SU-DHL-6 (cell line): ENCODE measurements at regions not wholly inside any gene's neighbourhood (a gene's known extent, or its start where the extent isn't known, plus 50 kb on each side); places are given as distances from the start of the nearest gene placed in this dataset.

ENCODE experiments used
- H2AFZ ChIP-seq: fragments of 200-600 bp; sonication (generic); 2 replicates; pipeline ENCODE4 v1.6.1; 2014; ENCODE audit warnings: low read depth, mild to moderate bottlenecking, moderate library complexity, mixed read lengths, antibody characterized with exemption, low read length; ENCODE audit not compliant: severe bottlenecking
- H3F3A ChIP-seq: fragments of 200-600 bp; shearing (Covaris generic); 2 replicates; pipeline ENCODE4 v1.6.0; 2016; ENCODE audit warnings: antibody characterized with exemption, mild to moderate bottlenecking; ENCODE audit not compliant: insufficient read depth
- H3K27ac ChIP-seq: fragments of 200-600 bp; sonication (generic); 2 replicates; pipeline ENCODE4 v1.5.1; 2016; ENCODE audit warnings: low read depth, mild to moderate bottlenecking, low read length, moderate library complexity, mixed read lengths
- H3K27me3 ChIP-seq: fragments of 200-600 bp; sonication (generic), shearing (Covaris generic); 2 replicates; pipeline ENCODE4 v1.6.0; 2014; ENCODE audit warnings: mild to moderate bottlenecking, low read length
- H3K36me3 ChIP-seq: fragments of 200-600 bp; sonication (generic); 2 replicates; pipeline ENCODE4 v1.6.1; 2014; ENCODE audit warnings: mild to moderate bottlenecking, low read length, mixed read lengths
- H3K4me2 ChIP-seq: fragments of 300-600, 200-600 bp; shearing (Covaris generic), sonication (generic); 2 replicates; pipeline ENCODE4 v1.6.0; 2014; ENCODE audit warnings: low read length, low read depth, mild to moderate bottlenecking; ENCODE audit not compliant: poor library complexity, severe bottlenecking
- H3K4me3 ChIP-seq: fragments of 200-600 bp; sonication (generic); 2 replicates; pipeline ENCODE4 v1.5.1; 2014; ENCODE audit warnings: antibody characterized with exemption, low read length, mild to moderate bottlenecking, mixed read lengths; ENCODE audit not compliant: insufficient read depth, poor library complexity, severe bottlenecking
- H3K79me2 ChIP-seq: fragments of 200-600 bp; sonication (generic); 2 replicates; pipeline ENCODE4 v1.6.1; 2014; ENCODE audit warnings: mild to moderate bottlenecking, low read length, moderate library complexity; ENCODE audit not compliant: insufficient read depth
- H3K9ac ChIP-seq: fragments of 200-600 bp; sonication (generic); 2 replicates; pipeline ENCODE4 v1.7.0; 2014; ENCODE audit warnings: mild to moderate bottlenecking, low read length
- H3K9me2 ChIP-seq: fragments of 200-600 bp; sonication (generic); replicated peaks from 2 replicates; pipeline ENCODE4 v1.6.1; 2014; ENCODE audit warnings: low read length; ENCODE audit not compliant: insufficient read depth
- H3K9me3 ChIP-seq: fragments of 200-600 bp; sonication (generic); 2 replicates; pipeline ENCODE4 v1.6.1; 2014; ENCODE audit warnings: low read length, mixed read lengths; ENCODE audit not compliant: insufficient read depth
- H4K20me1 ChIP-seq: fragments of 200-600 bp; sonication (generic); 2 replicates; pipeline ENCODE4 v1.6.1; 2014; ENCODE audit warnings: low read depth, mild to moderate bottlenecking, antibody characterized with exemption, low read length, moderate library complexity, mixed read lengths
- EZH2phosphoT487 ChIP-seq: fragments of 200-600 bp; sonication (generic), shearing (Covaris generic); conservative IDR thresholded peaks from 2 replicates; pipeline ENCODE4 v1.6.1; 2018; ENCODE audit warnings: mild to moderate bottlenecking, antibody characterized with exemption, low read length, moderate library complexity, mixed read lengths
- TF ChIP-seq, protein P1 (sequence below): fragments of 200-600 bp; sonication (generic); IDR thresholded peaks from one replicate; pipeline ENCODE4 v1.5.1; 2017; ENCODE audit warnings: antibody characterized with exemption, mild to moderate bottlenecking, low read length, moderate library complexity; ENCODE audit not compliant: insufficient read depth, poor library complexity, severe bottlenecking

- H3F3A ChIP-seq = no peaks in the 10 kb centered on the region
- H3K27me3 ChIP-seq = no peaks in the 10 kb centered on the region
- H3K4me3 ChIP-seq = no peak overlapping the region
- no peak overlapping the region for H3K4me2 ChIP-seq
- H3K9ac ChIP-seq = no peak overlapping the region
- no peak overlapping the region for H3K27ac ChIP-seq
- H3K9me3 ChIP-seq = no peaks in the 10 kb centered on the region
- no peaks in the 10 kb centered on the region for H4K20me1 ChIP-seq
- no peaks in the 10 kb centered on the region for H3K79me2 ChIP-seq
- H2AFZ ChIP-seq = no peak overlapping the region
- TF ChIP-seq, protein P1, sequence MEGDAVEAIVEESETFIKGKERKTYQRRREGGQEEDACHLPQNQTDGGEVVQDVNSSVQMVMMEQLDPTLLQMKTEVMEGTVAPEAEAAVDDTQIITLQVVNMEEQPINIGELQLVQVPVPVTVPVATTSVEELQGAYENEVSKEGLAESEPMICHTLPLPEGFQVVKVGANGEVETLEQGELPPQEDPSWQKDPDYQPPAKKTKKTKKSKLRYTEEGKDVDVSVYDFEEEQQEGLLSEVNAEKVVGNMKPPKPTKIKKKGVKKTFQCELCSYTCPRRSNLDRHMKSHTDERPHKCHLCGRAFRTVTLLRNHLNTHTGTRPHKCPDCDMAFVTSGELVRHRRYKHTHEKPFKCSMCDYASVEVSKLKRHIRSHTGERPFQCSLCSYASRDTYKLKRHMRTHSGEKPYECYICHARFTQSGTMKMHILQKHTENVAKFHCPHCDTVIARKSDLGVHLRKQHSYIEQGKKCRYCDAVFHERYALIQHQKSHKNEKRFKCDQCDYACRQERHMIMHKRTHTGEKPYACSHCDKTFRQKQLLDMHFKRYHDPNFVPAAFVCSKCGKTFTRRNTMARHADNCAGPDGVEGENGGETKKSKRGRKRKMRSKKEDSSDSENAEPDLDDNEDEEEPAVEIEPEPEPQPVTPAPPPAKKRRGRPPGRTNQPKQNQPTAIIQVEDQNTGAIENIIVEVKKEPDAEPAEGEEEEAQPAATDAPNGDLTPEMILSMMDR = no peak
- TF ChIP-seq EZH2phosphoT487 = no peak
- H3K36me3 ChIP-seq = no peaks in the 10 kb centered on the region
- no peaks in the 10 kb centered on the region for H3K9me2 ChIP-seq
Observed at GRCh38 chr2:8469709-8470493, 212.0 kb upstream of the ID2 start.

- no peak overlapping the region for H3K4me2 ChIP-seq
Observed at GRCh38 chr2:8472545-8473323, 209.1 kb upstream of the ID2 start.

DNA sequence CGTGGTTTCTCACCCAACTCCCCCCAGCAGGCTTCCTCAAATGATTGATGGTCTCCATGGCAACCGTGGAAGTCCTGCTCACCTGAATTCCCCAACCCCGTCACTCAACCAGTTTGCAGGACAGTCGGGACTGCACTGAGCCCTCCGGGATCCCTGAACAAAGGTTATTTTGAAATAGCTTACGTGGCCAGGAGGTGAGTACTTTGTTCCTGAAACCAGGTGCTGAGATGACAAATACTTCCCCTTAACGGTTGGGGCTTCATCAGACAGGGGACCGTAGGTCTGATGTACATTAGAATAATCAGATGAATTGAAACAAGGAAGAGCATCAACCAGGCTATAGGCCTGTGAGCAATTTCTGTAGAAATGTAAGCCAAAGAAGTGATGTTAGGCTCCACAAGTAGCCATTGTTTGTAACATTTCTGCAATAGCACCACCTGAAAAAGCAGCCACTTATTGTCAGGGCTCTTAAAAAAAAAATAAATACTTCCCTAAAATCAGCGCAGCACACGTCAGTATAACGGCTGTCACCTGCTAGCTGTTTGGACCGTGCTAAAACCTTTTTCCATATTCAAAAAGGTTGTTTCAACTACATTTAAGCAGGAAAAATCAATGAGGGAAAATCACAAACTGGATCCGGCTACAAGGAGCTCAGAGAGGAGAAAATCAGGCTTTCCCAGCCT, 206.4 kb upstream of the ID2 start:
- H3K9me2 ChIP-seq = no peaks in the 10 kb centered on the region
- peak overlapping the region; percentile 0; the same call in 1 of the 2 replicates for H3K9ac ChIP-seq
- no peaks in the 10 kb centered on the region for H3K27me3 ChIP-seq
- no peaks in the 10 kb centered on the region for H3K9me3 ChIP-seq
- H3K27ac ChIP-seq = peak overlapping the region; percentile 67
- H3K79me2 ChIP-seq = no peaks in the 10 kb centered on the region
- TF ChIP-seq, protein P1 = no peak
- TF ChIP-seq EZH2phosphoT487 = no peak
- H2AFZ ChIP-seq = peak overlapping the region; percentile 39
- H3K36me3 ChIP-seq = no peaks in the 10 kb centered on the region
- peak overlapping the region; percentile 42 for H3K4me2 ChIP-seq
- no peak overlapping the region for H3K4me3 ChIP-seq
- no peaks in the 10 kb centered on the region for H3F3A ChIP-seq
- H4K20me1 ChIP-seq = no peaks in the 10 kb centered on the region

More at GRCh38 chr2:8472545-8473323, 209.1 kb upstream of the ID2 start:
- no peaks in the 10 kb centered on the region for H3K9me2 ChIP-seq
- H4K20me1 ChIP-seq = no peaks in the 10 kb centered on the region
- no peak overlapping the region for H3K27ac ChIP-seq
- no peak overlapping the region for H2AFZ ChIP-seq
- no peaks in the 10 kb centered on the region for H3F3A ChIP-seq
- H3K4me3 ChIP-seq = no peak overlapping the region
- H3K79me2 ChIP-seq = no peaks in the 10 kb centered on the region
- H3K9ac ChIP-seq = no peak overlapping the region
- H3K27me3 ChIP-seq = no peaks in the 10 kb centered on the region
- TF ChIP-seq, protein P1 = no peak
- TF ChIP-seq EZH2phosphoT487 = no peak
- no peaks in the 10 kb centered on the region for H3K36me3 ChIP-seq
- H3K9me3 ChIP-seq = no peaks in the 10 kb centered on the region
